Thyroid gland (tissue), 4 donors: ENCODE measurements at regions not wholly inside any gene's neighbourhood (a gene's known extent, or its start where the extent isn't known, plus 50 kb on each side); places are given as distances from the start of the nearest gene placed in this dataset.

Experiments
- CTCF ChIP-seq, 6 experiments: fragments of 200-600 bp in 3 of 6; fragments of 450-650 bp in 3 of 6; sonication (generic) in 3 of 6; IDR thresholded peaks; one replicate each; pipeline ENCODE4 v1.5.1; 2016 to 2019; ENCODE audit warnings: antibody characterized with exemption in 6 of 6, mild to moderate bottlenecking in 2 of 6, inconsistent platforms in 1 of 6, moderate library complexity in 1 of 6
- POLR2A ChIP-seq, 2 donors: fragments of 450-650 bp; IDR thresholded peaks; one replicate each; pipeline ENCODE4 v1.6.1; 2017; ENCODE audit warnings: antibody characterized with exemption in 2 of 2, mild to moderate bottlenecking in 2 of 2, moderate library complexity in 1 of 2

GRCh38 chr5:74328221-74328630 lies 312.3 kb downstream of the ENC1 start:
- no peak for TF ChIP-seq CTCF (IDR thresholded peaks at IDR 0.05)
- no peak for TF ChIP-seq POLR2A (IDR thresholded peaks at IDR 0.05)
